ENCODE measurements at regions not wholly inside any gene's neighbourhood (a gene's known extent, or its start where the extent isn't known, plus 50 kb on each side); places are given as distances from the start of the nearest gene placed in this dataset.

GRCh38 chr9:16243798-16244197 lies 626.7 kb downstream of the BNC2 start:
- H3K9me3 ChIP-seq (ENCODE audit: control insufficient read depth, insufficient read depth, low read length): no peaks in the 10 kb centered on the region
- H3K79me2 ChIP-seq (ENCODE audit: control insufficient read depth, low read length): no peaks in the 10 kb centered on the region
- H3K4me1 ChIP-seq (ENCODE audit: control insufficient read depth, low read length): no peaks in the 10 kb centered on the region
- H3K36me3 ChIP-seq (ENCODE audit: control insufficient read depth, low read length): no peaks in the 10 kb centered on the region
- no peak overlapping the region for H3K27ac ChIP-seq (ENCODE audit: low read depth, low read length)
- H4K20me1 ChIP-seq (ENCODE audit: control insufficient read depth, insufficient read depth, low read depth, low read length): no peaks in the 10 kb centered on the region
- no peak overlapping the region for H3K4me3 ChIP-seq (ENCODE audit: low read length)
- H3K4me2 ChIP-seq (ENCODE audit: low read length): no peak overlapping the region
- no peaks in the 10 kb centered on the region for H3F3A ChIP-seq (ENCODE audit: control insufficient read depth, insufficient read depth)
- H3K9me2 ChIP-seq (replicated peaks; ENCODE audit: control insufficient read depth, low read length): no peaks in the 10 kb centered on the region
- no peak for TF ChIP-seq CTCF (IDR thresholded peaks at IDR 0.05; ENCODE audit: low read depth, low read length, poor library complexity, severe bottlenecking)
- no peak for TF ChIP-seq EZH2phosphoT487 (IDR thresholded peaks at IDR 0.05; ENCODE audit: borderline replicate concordance, low read length)
- H3K27me3 ChIP-seq (ENCODE audit: control insufficient read depth, low read length): no peaks in the 10 kb centered on the region

- H3K27me3 ChIP-seq (ENCODE audit: control insufficient read depth, low read length): no peaks in the 10 kb centered on the region
- no peaks in the 10 kb centered on the region for H3F3A ChIP-seq (ENCODE audit: control insufficient read depth, insufficient read depth)
- TF ChIP-seq EZH2phosphoT487 (IDR thresholded peaks at IDR 0.05; ENCODE audit: borderline replicate concordance, low read length) (no peak), CTCF (IDR thresholded peaks at IDR 0.05; ENCODE audit: low read depth, low read length, poor library complexity, severe bottlenecking) (no peak)
- no peaks in the 10 kb centered on the region for H3K9me3 ChIP-seq (ENCODE audit: control insufficient read depth, insufficient read depth, low read length)
- H3K4me1 ChIP-seq (ENCODE audit: control insufficient read depth, low read length): no peaks in the 10 kb centered on the region
- no peak overlapping the region for H3K27ac ChIP-seq (ENCODE audit: low read depth, low read length)
- no peaks in the 10 kb centered on the region for H3K79me2 ChIP-seq (ENCODE audit: control insufficient read depth, low read length)
- H3K9me2 ChIP-seq (replicated peaks; ENCODE audit: control insufficient read depth, low read length): no peaks in the 10 kb centered on the region
- H3K4me3 ChIP-seq (ENCODE audit: low read length): no peak overlapping the region
- no peaks in the 10 kb centered on the region for H4K20me1 ChIP-seq (ENCODE audit: control insufficient read depth, insufficient read depth, low read depth, low read length)
- H3K36me3 ChIP-seq (ENCODE audit: control insufficient read depth, low read length): no peaks in the 10 kb centered on the region
- no peak overlapping the region for H3K4me2 ChIP-seq (ENCODE audit: low read length)
Measured at GRCh38 chr9:16245756-16246440, 624.6 kb downstream of the BNC2 start.

GRCh38 chr9:16246785-16247184 lies 623.7 kb downstream of the BNC2 start:
- Histone ChIP-seq H3K4me3 (ENCODE audit: low read length) (no peak overlapping the region), H3F3A (ENCODE audit: control insufficient read depth, insufficient read depth) (no peaks in the 10 kb centered on the region), H3K79me2 (ENCODE audit: control insufficient read depth, low read length) (no peaks in the 10 kb centered on the region), H3K9me3 (ENCODE audit: control insufficient read depth, insufficient read depth, low read length) (no peaks in the 10 kb centered on the region), H3K27me3 (ENCODE audit: control insufficient read depth, low read length) (no peaks in the 10 kb centered on the region), H3K27ac (ENCODE audit: low read depth, low read length) (no peak overlapping the region), H3K4me1 (ENCODE audit: control insufficient read depth, low read length) (no peaks in the 10 kb centered on the region), H3K4me2 (ENCODE audit: low read length) (no peak overlapping the region), H3K36me3 (ENCODE audit: control insufficient read depth, low read length) (no peaks in the 10 kb centered on the region), H3K9me2 (replicated peaks; ENCODE audit: control insufficient read depth, low read length) (no peaks in the 10 kb centered on the region), H4K20me1 (ENCODE audit: control insufficient read depth, insufficient read depth, low read depth, low read length) (no peaks in the 10 kb centered on the region)
- TF ChIP-seq CTCF (IDR thresholded peaks at IDR 0.05; ENCODE audit: low read depth, low read length, poor library complexity, severe bottlenecking): no peak
- TF ChIP-seq EZH2phosphoT487 (IDR thresholded peaks at IDR 0.05; ENCODE audit: borderline replicate concordance, low read length): no peak
